Colon (tissue), 2 donors: ENCODE measurements at regions not wholly inside any gene's neighbourhood (a gene's known extent, or its start where the extent isn't known, plus 50 kb on each side); places are given as distances from the start of the nearest gene placed in this dataset.

Source experiments
- FAIRE-seq: peaks from 2 replicates; lab custom pipeline; 2012; peaks lifted over from hg19 to GRCh38; lab: Jason Lieb, UNC
- donor health status: control.
- donor health status: control.

GRCh38 chr21:27513016-27513415 is 546.1 kb upstream of the ADAMTS5 start:
- no peak for FAIRE-seq

GRCh38 chr21:27511233-27511632 is 544.3 kb upstream of the ADAMTS5 start:
- no peak for FAIRE-seq

GRCh38 chr21:27507695-27508094 is 540.8 kb upstream of the ADAMTS5 start:
- FAIRE-seq, result no peak

GRCh38 chr21:27505516-27505915 is 538.6 kb upstream of the ADAMTS5 start:
- FAIRE-seq, result no peak

- no peak for FAIRE-seq
Observed at GRCh38 chr21:27502801-27503200, 535.9 kb upstream of the ADAMTS5 start.

GRCh38 chr21:27498025-27498424 is 531.1 kb upstream of the ADAMTS5 start:
- no peak for FAIRE-seq

GRCh38 chr21:27495836-27496235 is 528.9 kb upstream of the ADAMTS5 start:
- FAIRE-seq, result no peak

GRCh38 chr21:27493542-27493941 is 526.7 kb upstream of the ADAMTS5 start:
- no peak for FAIRE-seq

GRCh38 chr21:27487676-27488075 is 520.8 kb upstream of the ADAMTS5 start:
- no peak for FAIRE-seq

GRCh38 chr21:27480841-27481261 is 514.0 kb upstream of the ADAMTS5 start:
- FAIRE-seq, result no peak

- FAIRE-seq, result no peak
Observed at GRCh38 chr21:27477296-27477695, 510.4 kb upstream of the ADAMTS5 start.

GRCh38 chr21:27476696-27477095 is 509.8 kb upstream of the ADAMTS5 start:
- peak; percentile 14 for FAIRE-seq

GRCh38 chr21:27475363-27475955 is 508.6 kb upstream of the ADAMTS5 start:
- no peak for FAIRE-seq

GRCh38 chr21:27467366-27467765 is 500.5 kb upstream of the ADAMTS5 start:
- no peak for FAIRE-seq

GRCh38 chr21:27466140-27466539 is 499.3 kb upstream of the ADAMTS5 start:
- no peak for FAIRE-seq

GRCh38 chr21:27464648-27465047 is 497.8 kb upstream of the ADAMTS5 start:
- no peak for FAIRE-seq

- FAIRE-seq, result no peak
Observed at GRCh38 chr21:27462726-27463125, 495.8 kb upstream of the ADAMTS5 start.

- no peak for FAIRE-seq
Observed at GRCh38 chr21:27454234-27454633, 487.3 kb upstream of the ADAMTS5 start.

- no peak for FAIRE-seq
Observed at GRCh38 chr21:27451116-27451515, 484.2 kb upstream of the ADAMTS5 start.

GRCh38 chr21:27450216-27450615 is 483.3 kb upstream of the ADAMTS5 start:
- FAIRE-seq, result no peak

- FAIRE-seq, result no peak
Observed at GRCh38 chr21:27448960-27449359, 482.1 kb upstream of the ADAMTS5 start.

- FAIRE-seq, result no peak
Observed at GRCh38 chr21:27447843-27448242, 481.0 kb upstream of the ADAMTS5 start.

- FAIRE-seq, result no peak
Observed at GRCh38 chr21:27429710-27430341, 462.9 kb upstream of the ADAMTS5 start.

- no peak for FAIRE-seq
Observed at GRCh38 chr21:27426196-27426595, 459.3 kb upstream of the ADAMTS5 start.
